ENCODE measurements at regions not wholly inside any gene's neighbourhood (a gene's known extent, or its start where the extent isn't known, plus 50 kb on each side); places are given as distances from the start of the nearest gene placed in this dataset.

- WGBS, 2 experiments (ENCODE audit: extremely low coverage in 2 of 2, insufficient read length in 1 of 2): no CpG with 5 or more reads among the region's 1 CpG
- H3K9ac ChIP-seq (ENCODE audit: low read depth, low read length): no peak overlapping the region
- TF ChIP-seq SMC3 (IDR thresholded peaks at IDR 0.05; ENCODE audit: low read depth, low read length) (no peak), POLR2A (IDR thresholded peaks at IDR 0.05; ENCODE audit: low read depth, low read length) (no peak), RAD21 (IDR thresholded peaks at IDR 0.05; ENCODE audit: low read length) (no peak), RCOR1 (IDR thresholded peaks at IDR 0.05; ENCODE audit: insufficient replicate concordance, low read length) (no peak), MAZ (IDR thresholded peaks at IDR 0.05; ENCODE audit: borderline replicate concordance, low read depth, low read length) (no peak), ELK1 (IDR thresholded peaks at IDR 0.05; ENCODE audit: borderline replicate concordance, low read depth, low read length) (no peak), CEBPB (IDR thresholded peaks at IDR 0.05; ENCODE audit: low read depth, low read length) (no peak), MXI1 (IDR thresholded peaks at IDR 0.05; ENCODE audit: borderline replicate concordance, low read depth, low read length) (no peak), MAFK (IDR thresholded peaks at IDR 0.05; ENCODE audit: low read depth, low read length) (no peak)
- POLR2A ChIA-PET (ENCODE audit: unreplicated experiment): no interaction called here
- no peak overlapping the region for H3K23ac ChIP-seq (ENCODE audit: low read depth, low read length)
- 0 out of 2 replicates have a peak, but pooled peaks cover 2% of the 10 kb centered on the region for H3K9me1 ChIP-seq (ENCODE audit: insufficient read depth, low read length)
- H3K27ac ChIP-seq (ENCODE audit: insufficient read depth, low read length): no peak overlapping the region
- no peak overlapping the region for H3K14ac ChIP-seq (replicated peaks; ENCODE audit: low read depth, low read length)
- no peak overlapping the region for H2AFZ ChIP-seq (replicated peaks; ENCODE audit: low read length, poor library complexity)
- no peaks in the 10 kb centered on the region for H3K79me1 ChIP-seq (ENCODE audit: low read depth in 1 of 2, low read length in 2 of 2)
- H2BK120ac ChIP-seq (ENCODE audit: low read depth, low read length): peak overlapping the region; percentile 10; the same call in 1 of the 2 replicates
- H3K36me3 ChIP-seq (ENCODE audit: control insufficient read depth, insufficient read depth, low read length): no peaks in the 10 kb centered on the region
- no peak overlapping the region for H4K91ac ChIP-seq (ENCODE audit: insufficient read depth, low read depth, low read length)
- dilution Hi-C loops (cut with HindIII; ENCODE audit: low sequenced_read_pairs, unreplicated experiment): no loop called here
- peak; percentile 50 for ATAC-seq (ENCODE audit: low read depth)
- intact Hi-C loops (cut with micrococcal nuclease): no loop called here
- peak; percentile 6 for DNase-seq
- H3K4me2 ChIP-seq (ENCODE audit: low read depth, low read length): no peak overlapping the region; the same call in 1 of the 2 replicates
- in situ Hi-C loops (cut with MboI; ENCODE audit: low sequenced_read_pairs): no loop called here
- H3K18ac ChIP-seq (ENCODE audit: low read depth, low read length): no peak overlapping the region
- no peaks in the 10 kb centered on the region for H3K9me3 ChIP-seq (ENCODE audit: control insufficient read depth, insufficient read depth, low read length)
- no peaks in the 10 kb centered on the region for H4K20me1 ChIP-seq (ENCODE audit: insufficient read depth, low read length)
- no peak overlapping the region for H4K5ac ChIP-seq (ENCODE audit: low read depth, low read length)
- no peak overlapping the region for H3K56ac ChIP-seq (ENCODE audit: extremely low read depth, insufficient read depth, low read length)
- BruUV-seq (replicated peaks): no TSS peak
- H3K27me3 ChIP-seq (ENCODE audit: control insufficient read depth, insufficient read depth, low read length): no peaks in the 10 kb centered on the region
- no peak overlapping the region for H3K4ac ChIP-seq (ENCODE audit: low read depth, low read length)
- H3K4me1 ChIP-seq (ENCODE audit: control insufficient read depth, insufficient read depth, low read length): peaks cover 11% of the 10 kb centered on the region
- no peak overlapping the region for H4K8ac ChIP-seq (ENCODE audit: low read depth in 2 of 2, low read length in 2 of 2)
- H2AK5ac ChIP-seq (ENCODE audit: low read depth, low read length): no peak overlapping the region
- H3K4me3 ChIP-seq (ENCODE audit: insufficient read depth, low read depth, low read length): no peak overlapping the region
- H2BK20ac ChIP-seq (ENCODE audit: low read depth, low read length): no peak overlapping the region
- CTCF ChIA-PET: interaction anchor here (0.7 to 1.1 kb wide), 4 partner anchors 13 to 594 kb away, joined by 3 to 5 read pairs (median 4); no protein-coding TSS in a partner anchor
- no peak overlapping the region for H2BK15ac ChIP-seq (ENCODE audit: low read depth, low read length)
- no peak overlapping the region for H2AK9ac ChIP-seq (replicated peaks; ENCODE audit: low read depth, low read length, poor library complexity)
- peak overlapping the region; percentile 17 for H2BK5ac ChIP-seq (ENCODE audit: low read depth, low read length, poor library complexity, severe bottlenecking)
These were observed 52.5 kb upstream of the SEPTIN7 start for GRCh38 chr7:35748371-35748770.

All from IMR-90 (cell line).